ENCODE measurements at regions not wholly inside any gene's neighbourhood (a gene's known extent, or its start where the extent isn't known, plus 50 kb on each side); places are given as distances from the start of the nearest gene placed in this dataset.

DNA sequence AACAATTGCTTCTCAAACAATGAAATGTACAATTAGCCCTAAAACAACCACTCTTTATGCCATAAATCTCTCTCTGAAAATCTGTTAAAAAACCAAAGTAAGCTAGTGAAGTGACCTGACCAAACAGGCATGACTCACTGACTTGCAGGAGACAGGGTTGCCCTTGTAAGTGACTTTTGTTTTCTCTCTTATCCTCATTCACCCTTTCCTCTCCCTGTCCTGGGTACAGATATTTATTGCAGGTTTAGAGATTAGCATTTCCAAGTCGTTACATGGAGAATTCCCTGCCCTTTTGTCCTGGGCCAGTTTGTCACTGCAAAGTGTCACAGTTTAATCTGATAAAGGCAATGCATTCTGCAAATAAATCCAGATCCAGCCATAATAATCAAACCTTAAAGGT lies 484.2 kb downstream of the IRX1 start:
- DNase-seq = no peak

DNA sequence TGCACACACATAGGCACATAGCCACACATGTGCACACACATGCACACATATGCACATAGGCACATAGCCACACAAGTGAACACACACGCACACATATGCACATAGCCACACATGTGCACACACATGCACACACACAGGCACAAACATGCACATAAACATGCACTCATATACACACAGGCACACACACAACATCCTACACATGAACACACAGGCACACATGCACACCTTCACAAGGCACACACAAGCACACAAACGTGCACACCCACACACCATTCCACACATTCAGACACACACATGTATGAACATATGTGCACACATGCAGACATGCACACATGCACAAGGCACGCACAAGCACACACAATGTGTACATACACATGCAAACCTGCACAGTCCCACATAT lies 484.7 kb downstream of the IRX1 start:
- DNase-seq = no peak

DNA sequence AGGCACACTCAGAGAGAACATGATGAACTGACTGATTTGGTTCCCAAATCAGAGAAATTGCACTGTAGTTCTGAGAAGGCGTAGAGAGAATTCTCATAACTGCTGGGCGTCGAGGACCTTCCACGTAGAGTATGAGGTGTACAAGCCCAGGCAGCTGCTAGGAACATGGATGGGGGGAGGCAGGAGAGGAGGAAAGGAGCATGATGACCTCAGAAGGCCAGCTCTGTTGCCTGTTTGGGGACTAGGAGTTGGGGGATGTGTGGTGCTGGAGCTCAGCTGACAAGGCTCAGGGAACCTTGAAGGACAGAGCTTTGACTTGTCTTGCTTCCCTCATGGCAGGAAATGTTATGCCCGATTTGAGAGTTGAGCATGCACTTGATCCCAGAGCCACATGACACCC lies 485.4 kb downstream of the IRX1 start:
- no peak for DNase-seq

DNA sequence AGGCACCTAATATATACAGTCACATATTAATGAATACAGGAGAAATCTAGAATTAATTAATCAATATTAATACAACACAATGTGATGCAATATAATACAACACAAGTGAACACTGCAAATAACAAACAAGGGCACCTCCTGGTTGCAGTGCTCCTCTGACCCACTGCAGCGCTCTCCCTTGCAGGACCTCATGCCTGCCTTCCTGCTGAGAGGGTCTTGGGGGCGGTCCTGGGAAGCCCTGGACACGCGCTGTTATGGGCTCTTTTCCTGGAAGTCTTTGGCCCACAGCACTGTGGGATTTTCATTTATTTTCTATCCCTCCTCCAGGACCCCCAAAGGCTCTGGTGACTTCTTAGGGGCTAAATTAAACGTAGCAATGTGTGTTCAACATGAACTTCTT lies 485.8 kb downstream of the IRX1 start:
- no peak for DNase-seq

DNA sequence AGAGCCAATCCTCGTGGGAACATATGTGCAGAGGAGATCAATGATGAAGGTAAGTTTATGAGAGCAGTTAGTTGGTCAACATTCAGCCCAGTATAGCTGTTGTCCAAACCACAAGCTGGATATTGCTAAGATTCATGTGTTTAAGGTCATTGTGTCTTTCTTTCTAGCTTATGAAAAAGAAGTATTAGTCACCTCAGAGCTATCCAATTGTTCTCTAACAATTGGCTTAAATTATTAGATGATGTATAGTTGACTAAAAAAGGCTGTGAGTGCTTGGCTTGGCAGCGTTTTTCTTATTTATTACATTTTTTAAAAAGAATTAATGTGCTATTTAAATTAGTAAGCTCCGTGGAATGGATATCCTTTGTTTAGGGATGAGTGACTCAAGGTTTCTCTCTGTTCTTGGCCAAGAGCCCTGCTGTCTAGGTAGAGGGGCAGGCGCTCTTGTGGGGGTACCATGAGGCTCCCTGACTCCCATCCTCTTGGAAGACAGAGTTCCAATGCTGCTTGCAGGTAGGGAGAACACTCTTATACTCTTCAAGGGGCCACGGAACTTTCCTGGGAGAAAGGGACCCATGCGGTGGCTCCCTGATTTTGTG lies 487.4 kb downstream of the IRX1 start:
- DNase-seq = no peak

DNA sequence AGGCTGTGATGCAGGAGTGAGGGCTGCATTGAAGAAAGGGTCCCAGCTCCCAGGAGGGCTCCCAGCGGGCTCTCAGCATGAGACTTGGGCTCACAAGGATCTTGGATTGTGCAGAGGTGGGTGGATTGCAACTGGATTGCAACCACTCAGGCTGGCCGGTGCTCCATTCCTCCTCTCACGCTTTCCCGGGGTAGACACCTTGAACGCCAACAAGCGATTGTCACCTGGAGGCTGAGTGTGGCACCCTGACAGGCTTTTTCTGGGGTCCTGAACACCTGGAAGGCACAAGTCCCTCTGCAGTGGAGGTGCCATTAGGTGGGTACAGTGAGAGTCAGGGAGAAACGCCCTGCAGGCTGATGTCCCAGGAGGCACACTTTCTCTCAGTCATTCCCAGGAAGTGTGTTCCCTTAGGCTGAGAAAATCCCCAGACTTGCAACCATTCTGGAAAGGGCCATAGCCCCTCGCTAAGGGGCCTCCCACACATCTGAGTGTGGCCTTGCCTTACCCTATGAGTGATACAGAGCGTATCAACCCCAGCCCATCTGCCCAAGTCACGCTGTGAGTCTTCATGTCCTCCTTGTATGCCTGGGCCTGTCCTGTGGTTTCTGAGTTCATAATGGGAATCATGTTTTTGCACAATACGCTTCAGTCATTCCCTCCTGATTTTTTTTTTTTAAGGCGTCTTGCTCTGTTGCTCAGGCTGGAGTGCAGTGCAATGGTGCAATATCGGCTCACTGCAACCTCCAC lies 488.1 kb downstream of the IRX1 start:
- DNase-seq = no peak

DNA sequence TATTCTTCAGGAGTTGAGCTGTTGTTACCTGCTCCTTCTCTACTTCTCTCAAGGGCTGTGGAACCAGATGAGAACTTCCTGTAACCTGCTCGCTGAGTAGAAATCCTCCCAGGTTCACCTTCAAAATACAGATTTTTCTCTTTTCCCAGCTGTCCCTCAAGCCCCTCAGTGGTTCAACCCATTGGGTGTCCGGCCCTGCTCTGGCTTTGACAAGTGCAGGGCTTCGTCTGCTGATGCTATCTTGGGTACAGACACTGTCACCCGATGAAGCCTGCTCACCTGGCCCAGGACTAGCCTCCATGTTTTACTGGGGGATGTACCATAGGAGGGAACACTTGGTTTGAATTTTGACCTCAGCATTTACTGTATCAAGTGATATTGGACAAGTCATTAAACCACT lies 490.4 kb downstream of the IRX1 start:
- DNase-seq = no peak

DNA sequence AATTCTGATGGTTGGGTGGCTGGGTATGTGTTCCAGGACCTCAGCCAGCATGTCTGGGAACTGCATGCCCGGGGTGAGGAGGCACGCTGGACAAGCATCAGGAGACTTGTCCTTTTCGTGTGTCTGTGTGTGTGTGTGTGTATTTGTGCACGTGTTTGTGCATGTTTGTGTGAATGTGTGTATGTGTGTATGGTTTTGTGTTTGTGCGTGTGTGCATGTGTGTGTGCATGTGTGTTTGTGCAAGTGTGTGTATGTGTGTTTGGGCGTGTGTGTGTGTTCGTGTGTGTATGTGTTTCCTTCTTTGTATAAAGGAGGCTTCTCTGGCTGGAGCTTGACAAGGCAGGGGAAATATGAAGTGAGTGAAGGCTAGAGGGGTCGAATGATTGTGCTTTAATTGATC lies 491.5 kb downstream of the IRX1 start:
- DNase-seq = no peak

DNA sequence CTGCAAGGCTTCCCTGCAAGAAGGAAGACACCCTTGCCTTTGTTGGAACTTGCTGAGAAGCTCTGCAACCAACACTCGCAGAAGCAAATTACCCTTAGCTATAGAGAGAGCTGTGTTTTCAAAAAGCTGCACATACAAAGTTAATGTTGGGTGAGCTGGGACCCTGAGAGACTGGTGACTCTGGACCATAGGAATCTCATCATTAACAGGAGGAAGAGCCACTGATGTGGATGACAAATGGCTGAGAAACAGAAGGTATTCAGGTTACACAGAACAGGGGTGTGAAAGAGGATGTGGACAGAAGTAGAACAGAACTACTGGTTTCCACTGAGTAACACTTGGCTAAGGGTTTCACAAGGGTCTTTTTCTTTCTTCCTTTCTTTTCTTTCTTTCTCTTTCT lies 493.5 kb downstream of the IRX1 start:
- DNase-seq = no peak

DNA sequence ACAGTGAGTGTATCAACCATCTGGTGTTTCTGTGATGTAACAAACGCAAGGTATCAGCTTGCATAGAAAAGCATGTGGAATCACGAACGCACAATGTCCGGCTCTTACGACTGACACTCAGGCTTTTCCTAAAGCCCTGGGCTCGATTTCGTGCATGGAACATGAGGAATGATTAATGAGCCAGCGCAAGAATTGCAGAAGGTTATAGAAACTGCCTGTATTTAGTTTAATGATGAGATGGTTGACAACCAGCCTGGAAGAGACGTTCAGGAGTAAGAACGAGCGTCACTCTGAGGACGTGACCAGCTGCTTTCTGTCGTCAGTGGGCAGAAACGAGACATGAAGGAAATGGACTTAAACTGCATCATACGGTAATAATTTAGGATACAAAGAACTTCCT lies 497.6 kb downstream of the IRX1 start:
- no peak for DNase-seq

DNA sequence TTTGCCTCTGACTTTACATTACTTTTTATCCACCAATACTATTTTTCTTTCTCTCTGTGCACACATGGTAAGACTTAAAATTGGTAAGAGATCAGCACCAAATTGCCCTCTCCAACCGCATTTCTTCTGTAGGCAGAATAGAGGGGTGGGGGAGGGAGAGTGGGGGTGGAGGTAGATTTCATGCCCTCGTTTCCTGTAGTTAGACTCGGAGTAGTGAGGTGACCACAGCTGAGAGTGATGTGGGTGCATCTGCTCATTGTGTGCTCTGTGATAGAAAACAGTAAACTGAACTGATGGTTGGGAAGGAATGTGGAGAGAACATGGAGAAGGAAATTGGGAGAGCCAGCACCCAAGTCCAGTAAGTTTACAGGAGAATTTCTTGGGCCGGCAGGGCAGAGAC lies 498.3 kb downstream of the IRX1 start:
- DNase-seq = no peak

DNA sequence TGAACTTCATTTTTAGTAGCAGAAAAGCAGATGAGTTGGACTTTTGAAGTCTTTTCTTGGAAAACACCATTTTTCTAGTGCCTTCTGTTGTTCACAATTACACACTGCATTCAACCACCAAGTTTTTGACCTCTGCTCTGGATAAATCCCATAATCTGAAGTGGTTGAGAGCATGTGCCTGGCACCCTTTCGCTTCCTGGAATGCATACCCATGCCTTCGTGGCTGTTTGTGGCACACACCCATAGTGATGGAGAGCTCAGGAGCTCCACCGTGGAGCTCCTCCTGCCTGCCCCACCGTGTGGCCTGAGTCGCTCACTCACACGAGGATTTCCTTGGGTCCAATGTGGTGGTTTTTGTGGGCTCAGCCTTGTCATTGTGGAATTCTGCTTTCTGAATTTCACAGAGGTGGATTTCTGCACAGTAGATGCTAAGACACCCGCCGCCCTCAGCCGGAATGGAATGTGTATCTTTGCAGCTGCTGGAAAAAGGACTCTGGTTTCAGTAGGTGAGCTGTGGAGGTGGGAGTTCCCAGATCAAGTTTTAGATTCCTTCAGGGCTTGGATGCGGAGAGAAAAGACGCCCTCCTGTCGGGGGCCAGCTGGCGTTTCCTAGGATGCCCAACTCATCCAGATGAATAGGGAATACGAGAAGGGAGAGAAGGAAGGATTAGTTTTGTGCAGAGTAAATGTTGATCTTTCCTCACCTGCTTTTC lies 500.4 kb downstream of the IRX1 start:
- DNase-seq = no peak

DNA sequence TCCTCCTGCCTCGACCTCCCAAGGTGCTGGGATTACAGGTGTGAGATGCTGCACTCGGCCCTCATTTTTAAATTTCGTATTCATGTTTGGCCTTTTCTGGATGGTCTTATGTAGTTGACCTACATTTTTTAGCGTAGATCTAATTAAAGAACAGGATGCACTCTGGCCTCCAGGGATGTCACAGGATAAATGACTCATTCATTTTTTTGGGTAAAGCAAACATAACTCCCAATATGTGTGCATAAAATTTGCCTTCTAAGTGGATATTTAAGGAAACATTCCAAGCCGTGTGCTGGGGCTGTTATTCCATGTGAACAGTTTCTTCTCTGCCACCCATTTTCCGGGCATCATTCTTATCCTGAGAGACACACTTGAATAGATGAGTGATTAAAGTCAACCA lies 501.6 kb downstream of the IRX1 start:
- DNase-seq = no peak

DNA sequence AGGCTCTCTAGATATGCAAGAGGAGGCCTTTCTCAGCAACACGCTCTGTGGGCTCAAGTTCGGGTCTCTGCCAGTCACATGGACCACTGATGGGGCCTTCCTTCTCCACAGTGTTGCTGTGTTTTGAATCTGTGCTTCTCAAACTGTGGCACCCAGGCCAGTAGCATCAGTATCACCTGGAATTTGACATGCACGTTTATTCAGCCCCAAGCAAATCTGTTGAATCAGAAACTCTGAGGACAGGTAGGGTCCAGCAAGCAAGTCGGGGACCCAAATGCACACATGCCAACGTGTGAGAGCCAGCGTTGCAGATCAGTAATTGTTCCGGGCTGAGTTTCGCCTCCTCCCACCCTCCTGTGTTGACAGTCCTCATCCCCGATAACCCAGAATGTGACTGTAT lies 502.6 kb downstream of the IRX1 start:
- no peak for DNase-seq

DNA sequence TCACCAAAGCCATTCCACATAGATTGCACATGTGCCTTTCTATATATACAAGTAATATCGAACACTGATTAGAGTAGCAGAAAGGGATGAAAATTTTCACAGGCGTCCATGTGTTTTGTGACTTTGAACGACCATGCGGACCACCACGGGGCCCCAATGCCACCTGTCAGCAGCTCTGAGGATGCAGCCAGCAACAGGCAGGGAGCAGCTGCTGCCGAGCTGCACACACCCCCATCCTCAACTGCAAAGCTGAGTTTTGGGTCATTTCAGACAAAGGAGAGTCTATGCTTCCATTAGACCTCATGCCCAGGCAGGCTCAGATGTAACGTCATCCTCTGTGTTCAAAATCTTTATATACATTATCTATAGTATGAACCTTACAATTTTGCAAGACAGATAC lies 503.8 kb downstream of the IRX1 start:
- no peak for DNase-seq

DNA sequence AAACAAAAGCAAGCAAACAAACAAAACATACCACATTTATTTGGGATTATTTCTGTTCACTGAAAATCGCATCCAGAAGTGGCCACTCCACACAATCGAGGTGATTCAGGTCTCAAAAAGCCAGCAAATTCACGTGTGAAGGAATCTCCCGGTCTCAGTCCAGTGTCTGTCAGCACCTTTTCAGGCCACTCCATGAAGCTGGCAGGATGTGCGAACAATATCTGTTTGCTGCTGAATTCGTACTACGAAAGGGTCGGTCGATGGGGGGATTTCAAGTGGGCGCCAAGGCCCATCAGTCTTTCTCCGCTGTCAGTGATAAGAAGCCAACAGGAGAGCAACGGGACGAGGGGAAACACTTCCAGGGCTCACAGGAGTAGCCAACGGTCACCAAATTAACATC lies 505.1 kb downstream of the IRX1 start:
- no peak for DNase-seq

DNA sequence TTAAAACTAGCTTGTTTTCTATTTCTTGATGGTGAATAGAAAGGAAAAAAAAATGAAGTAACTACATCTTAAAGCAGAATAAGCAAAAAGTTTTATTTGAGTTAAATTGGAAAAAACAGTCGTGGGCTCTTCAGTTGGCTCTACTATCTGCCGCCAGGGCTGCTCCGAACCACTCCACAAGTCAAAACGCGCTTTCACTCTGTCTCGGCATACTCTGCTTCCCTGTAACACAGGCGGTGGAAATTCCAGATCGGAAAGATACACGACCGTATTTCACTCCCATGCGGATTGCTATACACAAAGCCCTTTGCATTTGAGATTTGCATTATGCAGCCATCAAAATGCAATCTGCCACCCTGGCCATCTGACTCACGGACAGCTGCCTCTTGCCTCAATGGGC lies 505.6 kb downstream of the IRX1 start:
- no peak for DNase-seq

DNA sequence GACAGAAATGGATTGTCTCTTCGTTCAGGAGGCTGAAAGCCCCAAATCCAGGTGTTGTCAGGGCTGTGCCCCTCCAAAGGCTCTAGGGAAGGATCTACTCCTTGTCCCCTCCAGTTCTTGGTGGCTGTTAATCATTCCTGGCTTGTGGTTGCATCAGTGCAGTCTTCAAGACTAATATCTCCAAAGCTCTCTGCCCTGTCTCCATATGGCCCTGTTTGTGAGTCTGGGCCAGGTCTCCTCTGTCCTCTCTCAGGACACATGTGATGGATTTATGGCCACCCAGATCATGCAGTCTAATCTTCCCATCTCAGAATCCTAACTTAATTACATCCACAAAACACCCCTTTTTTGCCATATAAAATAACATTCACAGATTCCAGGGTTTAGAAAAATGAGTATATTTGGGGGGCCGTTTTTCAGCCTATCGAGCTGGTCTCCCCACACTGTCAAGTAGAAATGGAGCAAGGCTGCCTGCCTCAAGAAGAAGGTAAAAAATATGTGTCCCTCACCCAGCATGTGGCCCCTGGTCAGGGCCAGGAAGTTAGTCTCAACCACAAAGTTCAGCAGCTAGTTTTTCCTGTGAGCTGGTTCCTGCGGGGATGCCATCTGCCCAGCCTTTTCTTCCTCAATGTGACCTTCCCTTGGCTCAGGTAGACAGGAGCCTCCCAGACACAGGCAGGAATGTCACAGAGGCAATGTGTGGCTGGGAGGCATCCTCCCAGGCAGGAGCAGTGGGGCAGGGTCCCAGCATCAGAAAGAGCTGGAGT lies 509.4 kb downstream of the IRX1 start:
- no peak for DNase-seq

DNA sequence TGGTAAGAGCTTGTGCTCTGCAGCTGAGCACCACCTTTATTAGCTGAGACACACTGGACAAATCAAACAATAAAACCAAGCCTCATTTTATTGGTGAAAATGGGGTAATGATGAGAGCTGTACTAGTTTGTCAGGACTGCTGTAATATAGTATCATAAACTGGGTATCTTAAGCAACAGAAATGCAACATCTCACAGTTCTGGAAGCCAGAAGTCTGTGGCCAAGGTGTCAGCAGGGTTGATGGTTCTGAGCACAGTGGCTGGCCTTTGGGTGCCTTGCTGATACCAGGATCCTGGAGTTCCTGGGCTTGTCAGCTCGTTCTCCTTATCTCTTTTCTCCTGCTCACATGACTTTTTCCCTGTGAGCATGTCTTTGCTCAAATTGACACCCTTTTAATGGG lies 513.1 kb downstream of the IRX1 start:
- no peak for DNase-seq

DNA sequence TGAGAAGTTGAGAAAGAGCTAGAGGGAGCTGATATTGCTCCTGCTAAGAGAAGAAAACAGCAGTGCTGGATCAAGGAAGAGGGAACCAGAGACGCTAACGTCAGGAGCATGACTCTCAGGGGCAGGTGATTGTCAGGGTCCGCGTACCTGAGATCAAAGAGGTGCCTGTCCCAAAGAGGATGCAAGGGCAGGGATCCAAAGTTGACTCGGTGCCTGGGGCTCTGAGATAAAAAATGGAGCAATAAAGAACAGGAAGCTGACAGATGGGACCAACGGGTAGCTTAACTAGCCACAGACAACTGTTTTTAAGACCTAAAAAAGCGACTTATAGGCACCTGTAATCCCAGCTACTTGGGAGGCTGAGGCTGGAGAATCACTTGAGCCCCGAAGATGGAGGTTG lies 517.8 kb downstream of the IRX1 start:
- DNase-seq = no peak

DNA sequence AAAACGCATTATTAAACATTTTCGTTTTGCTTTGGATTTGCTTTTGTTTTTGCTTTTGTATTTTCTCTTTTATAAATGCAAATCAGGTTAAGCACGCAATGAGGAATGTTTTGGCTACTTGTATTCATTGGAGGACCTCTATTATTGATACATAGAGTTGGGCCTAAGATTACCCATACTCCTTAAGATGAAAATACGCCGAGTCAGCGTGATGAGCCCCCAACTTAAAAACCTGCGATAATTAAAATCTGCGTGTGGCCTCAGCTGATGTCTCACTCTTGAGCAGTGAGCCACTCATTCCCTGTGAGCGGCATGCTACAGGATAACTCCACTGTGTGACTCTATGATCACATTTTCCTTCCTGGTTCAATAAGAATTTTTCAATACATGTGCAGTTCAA lies 518.3 kb downstream of the IRX1 start:
- no peak for DNase-seq

DNA sequence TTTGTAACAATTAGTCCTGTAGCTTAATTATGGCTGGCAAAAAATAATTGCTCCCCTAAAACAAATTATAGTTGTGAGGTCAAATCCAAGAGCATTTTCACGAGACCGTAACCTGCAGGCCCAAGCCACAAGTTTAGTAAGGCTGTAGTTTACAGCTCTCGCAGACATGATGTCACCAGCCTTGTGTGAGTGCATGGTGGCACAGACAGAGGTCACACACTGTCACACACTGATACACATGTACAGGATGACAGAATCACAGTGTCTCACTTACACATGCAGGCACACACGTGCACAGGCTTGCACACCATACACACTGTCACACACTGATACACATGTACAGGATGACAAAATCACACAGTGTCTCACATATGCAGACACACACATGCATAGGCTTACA lies 518.8 kb downstream of the IRX1 start:
- no peak for DNase-seq

DNA sequence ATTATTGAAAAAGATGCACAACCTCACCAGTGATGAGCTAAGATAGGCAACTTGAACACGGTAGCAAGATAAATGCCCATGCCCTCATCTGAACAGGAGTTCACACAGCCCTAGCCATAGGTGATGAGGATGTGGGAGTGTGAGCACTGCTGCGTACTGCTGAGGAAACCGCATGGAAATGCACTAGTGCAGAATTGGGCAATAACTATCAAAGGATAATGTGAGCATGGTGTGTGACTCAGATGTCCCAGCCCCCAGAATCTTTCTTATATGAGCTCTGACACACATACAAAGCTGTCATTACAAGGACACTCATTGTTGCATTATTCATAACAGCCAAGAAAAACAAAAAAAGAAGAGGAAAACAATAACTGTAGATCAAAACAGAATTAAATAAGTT lies 521.2 kb downstream of the IRX1 start:
- DNase-seq = peak; percentile 19
